GM19035 (cell line): ENCODE measurements at regions not wholly inside any gene's neighbourhood (a gene's known extent, or its start where the extent isn't known, plus 50 kb on each side); places are given as distances from the start of the nearest gene placed in this dataset.

Source experiments
- ATAC-seq: cut with Tn5 transposase; IDR thresholded peaks from one replicate; pipeline ENCODE4 v1.9.1; 2021; ENCODE audit not compliant: unreplicated experiment

DNA sequence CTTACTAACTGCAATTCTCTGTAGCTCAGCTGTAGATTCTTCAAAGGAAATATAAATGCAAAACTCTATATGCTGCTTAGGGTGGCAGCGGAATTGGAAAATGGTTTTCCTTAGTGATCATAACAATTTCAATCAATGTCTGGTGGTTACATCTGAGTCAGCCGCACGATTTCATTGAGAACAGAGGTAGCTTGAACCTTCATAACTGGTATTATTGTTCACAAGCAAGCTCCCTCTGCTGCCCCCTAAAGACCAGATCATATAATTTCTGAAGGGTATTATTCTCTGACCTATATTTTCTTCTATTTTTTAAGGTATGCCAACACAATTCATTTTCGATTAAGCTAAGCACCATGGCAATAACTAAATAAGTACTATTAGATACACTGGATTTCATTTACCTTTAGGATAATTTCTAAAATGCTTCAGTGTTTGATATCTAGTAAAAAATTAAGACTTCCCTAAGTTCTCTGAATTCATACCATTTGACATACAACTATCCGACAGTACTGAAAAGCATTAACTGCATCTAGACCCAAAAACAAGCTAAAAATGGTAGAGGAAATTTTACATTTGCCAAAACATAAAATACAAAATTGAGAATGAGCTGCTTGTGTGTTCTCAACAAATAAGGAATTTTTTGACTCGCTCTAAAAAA, 181.1 kb upstream of the SPEF2 start:
- peak; percentile 71 for ATAC-seq

DNA sequence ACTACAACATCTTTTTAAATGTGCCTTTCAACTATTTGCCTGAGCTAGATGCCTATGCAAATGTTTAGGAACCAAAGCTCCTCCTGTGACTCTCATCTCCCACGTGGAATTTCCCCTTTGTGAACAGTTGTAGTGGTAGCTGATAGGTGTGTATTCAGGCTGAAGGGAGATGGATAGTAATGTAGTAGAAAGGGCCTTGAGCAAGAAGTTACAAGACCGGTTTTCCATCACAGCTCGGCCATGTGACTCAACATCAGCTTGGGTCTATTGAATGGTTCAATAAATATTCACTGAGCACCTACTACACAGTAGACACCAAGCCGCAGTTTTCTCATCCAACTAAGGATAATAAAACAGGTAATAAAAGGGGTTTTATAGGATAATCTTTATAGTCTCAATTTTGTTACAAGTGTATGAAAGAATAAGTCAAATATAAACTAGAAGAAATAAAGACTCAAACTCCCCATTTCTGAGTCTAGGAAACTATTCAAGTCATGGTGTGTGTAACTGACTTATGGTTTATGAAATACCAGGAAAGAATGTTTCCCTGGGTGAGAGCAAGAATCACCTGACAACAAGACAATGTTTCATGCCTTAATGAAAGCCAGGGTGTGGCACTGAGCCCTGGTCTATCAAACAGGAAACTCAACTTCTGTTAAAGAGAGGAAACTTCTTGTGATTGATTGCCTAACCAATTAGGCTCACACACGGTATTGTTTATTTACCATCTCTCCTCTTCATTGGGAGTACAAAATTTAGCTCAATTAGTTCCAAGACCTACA, 187.1 kb upstream of the SPEF2 start:
- ATAC-seq, result no peak

DNA sequence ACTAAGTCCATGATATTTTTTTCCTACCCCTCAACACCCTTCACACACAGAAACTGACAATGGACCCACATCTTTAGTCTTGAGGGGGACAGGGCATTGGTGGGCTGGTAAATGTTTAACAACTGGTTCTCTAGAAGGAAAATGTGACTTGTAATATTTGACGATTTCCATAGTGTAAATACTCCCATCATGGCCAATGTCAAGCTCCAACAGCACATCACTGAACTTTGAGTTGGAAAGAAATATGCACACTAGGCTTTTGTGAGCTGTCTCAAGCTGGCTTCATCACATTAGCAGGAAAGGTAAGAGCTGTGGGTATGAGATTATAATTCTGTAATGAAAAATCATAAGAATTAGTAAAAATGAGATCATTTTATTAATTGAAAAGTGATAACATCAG, 189.9 kb upstream of the PRLR start:
- ATAC-seq, result no peak

DNA sequence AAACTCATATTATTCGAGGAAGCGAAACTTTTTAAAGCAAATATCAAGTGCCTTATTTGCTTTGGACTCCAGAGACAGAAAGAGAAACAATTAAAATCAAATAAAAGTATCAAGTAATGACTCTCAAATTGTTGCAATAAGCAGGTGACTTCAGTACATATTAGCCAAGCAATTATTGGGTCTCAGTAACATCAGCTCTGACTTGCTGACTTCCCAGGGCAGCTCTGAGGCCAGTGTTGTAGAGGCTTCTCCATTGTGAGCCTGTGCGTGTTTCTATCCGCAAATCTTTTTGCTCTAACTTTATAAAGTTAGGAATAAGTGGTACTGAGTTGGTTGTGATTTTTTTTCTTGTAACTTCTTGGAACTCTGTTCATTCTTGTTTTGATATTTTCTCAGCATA, 186.8 kb upstream of the PRLR start:
- ATAC-seq, result no peak

DNA sequence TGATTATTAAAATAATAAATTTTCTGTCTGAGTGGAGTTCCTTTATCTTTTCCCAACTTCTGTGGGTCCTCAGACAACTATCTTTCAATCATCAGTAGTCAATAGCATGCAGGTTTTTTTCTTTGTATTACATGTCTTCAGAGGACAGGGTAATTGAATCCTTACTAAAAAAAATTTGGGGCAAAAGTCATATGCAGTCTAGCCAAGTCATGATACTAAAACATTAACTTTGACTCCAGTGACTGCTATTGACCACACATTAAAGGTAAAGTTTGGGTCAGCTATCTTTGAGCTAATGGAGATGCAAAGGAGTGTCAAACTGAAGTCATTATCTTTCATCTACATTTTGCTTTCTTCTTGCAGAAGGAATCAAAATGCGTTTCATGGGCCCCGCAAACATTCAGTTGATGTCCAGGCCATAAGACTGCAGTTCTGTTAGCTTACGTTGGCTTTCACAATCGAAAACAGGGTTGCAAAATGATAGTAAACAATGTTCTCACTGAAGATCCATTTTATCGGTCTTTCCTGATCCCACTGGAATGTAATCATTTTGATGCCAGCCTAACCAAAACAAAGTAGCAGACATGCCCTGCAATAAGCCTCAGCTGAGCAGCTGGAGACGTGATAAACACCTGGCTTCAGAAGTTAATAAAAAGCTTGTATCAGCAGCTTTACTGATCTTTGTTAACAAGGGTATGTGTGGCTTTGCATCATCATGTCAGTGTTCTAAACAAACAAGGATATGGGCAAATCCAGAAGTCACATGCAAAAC, 186.1 kb upstream of the PRLR start:
- ATAC-seq, result no peak

DNA sequence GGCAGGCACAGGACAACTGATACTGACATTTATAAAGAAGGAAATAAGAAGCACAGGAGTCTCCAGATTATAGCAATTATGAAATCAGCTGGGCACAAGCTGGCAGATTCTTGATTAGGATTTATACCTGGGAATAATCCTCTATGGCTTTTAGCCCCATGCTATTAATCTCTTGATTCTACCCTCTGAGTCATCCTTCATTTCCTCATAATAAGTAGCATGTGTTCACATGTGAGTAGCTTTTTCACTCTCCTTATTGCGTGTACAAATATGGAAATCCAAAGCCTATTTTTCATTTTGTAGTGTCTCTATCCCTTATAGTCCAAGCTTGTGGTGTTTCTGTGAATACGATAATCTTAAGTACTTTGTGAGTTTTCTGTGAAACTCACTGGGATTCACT, 185.0 kb upstream of the PRLR start:
- ATAC-seq, result no peak

DNA sequence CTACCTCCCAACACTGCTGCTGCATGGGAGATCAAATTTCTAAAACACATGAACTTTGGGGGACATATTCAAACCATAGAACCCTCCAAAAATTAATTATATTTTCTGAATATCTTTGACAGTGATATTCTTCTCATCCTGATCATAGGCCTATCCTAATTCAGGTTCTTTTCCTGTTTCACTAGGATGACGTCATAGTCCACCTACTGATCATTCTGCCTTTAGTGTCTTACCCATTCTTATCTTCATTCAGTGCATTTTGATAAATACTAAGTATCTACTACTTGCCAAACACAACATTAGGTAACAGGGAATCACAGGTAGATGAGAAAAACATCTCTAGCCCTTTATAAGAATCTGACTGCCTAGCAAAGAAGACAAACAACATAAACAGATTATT, 179.1 kb upstream of the PRLR start:
- ATAC-seq, result no peak

DNA sequence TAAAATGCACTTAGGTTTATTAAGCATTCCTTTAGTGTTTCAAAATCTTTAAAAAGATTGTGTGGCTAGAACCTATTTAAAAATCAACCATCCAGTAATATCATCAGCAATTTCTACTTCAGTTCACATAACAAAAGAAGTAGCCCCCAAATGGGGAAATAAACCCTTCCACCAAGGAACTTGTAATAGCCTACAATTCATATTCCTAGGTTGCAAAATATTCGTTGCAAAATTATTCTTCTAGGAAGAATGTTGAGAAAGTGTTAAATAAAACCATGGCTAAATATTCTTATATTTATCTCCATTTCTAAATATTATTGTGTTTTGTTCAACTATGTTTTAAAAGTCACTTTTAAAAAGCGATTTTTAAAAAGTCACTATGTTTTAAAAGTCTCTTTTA, 177.9 kb upstream of the PRLR start:
- ATAC-seq, result no peak

DNA sequence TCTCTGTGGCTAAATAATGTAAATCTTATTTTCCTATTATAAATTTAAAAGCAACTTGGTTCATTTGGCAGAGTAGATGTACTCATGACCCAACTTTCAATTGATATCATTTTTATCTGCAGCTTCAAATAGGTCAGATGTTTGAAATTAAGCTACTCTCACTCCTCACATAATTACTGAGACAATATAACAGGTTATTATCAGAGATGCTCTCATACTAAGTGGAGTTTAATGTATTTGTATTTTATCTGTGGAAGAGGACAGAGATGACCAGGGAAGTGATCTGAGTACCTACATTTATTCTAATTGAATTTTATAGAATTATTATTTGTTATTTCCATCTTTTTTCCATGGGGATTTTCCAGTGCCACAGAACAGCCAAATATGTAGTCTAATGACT, 177.4 kb upstream of the PRLR start:
- no peak for ATAC-seq

DNA sequence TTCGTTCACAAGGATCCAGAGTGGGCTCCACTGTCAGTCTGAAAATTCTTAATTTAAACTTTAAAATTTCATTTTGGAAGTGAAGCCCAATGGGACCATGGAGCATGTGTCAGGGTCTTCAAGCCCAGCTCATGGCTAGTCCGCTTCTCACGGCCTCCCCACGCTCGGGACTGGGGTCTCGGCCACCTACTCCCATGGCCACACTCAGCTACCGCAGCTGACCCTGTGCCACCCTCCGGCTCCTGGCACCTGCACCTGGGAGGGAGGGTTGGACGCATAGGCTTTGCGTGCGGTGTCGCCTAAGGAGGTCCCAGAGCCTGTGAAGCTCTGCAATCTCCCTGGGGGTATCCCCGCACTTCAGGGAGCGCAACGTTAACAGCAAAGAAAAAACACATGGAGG, 175.7 kb upstream of the PRLR start:
- ATAC-seq, result no peak

DNA sequence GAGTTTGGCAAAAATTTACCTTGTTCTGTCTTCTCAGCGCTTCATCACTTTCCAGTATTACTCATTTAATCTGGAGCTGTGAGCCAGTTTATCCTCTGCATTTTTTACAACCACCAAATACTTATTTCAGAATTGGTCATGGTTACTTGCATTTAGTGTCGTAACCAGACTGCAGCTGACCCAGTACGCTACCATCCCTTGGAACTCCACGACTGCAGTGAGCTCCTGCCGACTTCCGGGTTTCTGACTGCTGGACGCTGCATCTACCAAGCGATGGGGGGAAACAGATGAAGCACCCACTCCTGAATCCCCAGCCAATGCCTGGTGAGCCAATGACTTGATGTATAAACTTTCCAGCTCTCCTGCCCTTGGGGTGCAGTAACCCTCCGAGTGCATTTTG, 174.4 kb upstream of the PRLR start:
- no peak for ATAC-seq

DNA sequence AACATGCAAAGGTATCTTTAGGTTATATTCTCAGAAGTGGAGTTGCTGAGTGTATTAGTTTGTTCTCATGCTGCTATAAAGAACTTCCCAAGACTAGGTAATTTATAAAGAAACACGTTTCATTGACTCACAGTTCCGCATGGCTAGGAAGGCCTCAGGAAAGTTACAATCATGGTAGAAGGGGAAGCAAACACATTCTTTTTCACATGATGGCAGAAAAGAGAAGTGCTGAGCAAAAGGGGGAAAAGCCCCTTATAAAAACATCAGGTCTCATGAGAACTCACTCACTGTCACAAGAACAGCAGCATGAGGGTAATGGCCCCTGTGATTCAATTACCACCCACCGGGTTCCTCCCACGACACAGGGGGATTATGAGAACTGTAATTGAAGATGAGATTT, 163.6 kb upstream of the PRLR start:
- ATAC-seq, result no peak

DNA sequence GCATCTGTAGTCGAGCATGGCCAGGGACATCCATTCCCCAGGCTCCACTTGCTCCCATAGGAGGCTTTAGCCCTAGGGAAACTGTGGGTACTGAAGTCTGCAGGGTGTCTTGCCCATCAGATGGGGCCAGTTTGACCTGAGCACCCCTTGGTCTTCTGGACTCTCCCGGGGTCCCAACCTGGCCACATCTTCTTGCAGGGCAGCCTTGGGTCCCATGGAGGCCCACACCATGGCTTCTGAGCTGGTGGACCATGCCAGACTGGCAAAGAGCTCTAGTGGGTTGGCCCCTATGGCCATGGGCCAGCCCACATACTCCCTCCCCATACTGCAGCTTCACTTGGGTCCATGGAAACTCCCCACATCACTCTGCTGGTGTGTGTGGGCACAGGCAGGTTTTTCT, 154.4 kb upstream of the PRLR start:
- no peak for ATAC-seq

DNA sequence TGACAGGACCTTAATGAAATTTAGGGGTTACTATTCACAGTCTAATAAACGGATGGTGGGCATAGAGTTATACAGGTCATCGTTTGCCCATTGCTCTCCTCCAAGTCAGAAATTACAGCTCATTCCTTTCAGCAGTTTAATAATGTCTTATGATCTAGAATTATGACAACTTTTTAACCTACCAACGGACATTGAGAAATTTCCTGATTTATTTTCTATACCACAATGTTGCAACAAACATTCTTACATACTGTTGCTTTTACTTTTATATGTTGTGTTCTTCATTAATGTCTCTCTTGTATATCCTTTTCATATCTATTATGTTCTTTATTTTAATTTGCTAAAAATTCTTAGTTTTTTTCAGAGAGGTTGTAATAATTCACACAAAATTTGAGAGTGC, 152.8 kb upstream of the PRLR start:
- ATAC-seq, result no peak

DNA sequence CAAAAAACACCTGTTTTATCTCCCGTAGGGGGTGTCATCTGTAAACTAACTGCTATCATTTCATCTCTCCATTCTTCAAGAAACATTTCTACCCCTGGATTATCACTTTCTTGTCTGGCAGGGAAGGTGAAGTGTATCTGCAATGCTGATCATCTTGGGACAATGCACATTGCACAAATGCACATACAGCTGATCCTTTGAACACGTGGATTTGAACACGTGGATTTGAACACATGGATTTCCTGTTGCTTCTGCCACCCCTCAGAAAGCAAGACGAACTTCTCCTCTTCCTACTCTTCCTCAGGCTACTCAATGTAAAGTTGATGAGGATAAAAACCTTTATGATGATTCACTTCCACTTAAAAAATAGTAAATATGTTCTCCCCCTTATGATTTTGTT, 147.4 kb upstream of the PRLR start:
- ATAC-seq, result no peak

DNA sequence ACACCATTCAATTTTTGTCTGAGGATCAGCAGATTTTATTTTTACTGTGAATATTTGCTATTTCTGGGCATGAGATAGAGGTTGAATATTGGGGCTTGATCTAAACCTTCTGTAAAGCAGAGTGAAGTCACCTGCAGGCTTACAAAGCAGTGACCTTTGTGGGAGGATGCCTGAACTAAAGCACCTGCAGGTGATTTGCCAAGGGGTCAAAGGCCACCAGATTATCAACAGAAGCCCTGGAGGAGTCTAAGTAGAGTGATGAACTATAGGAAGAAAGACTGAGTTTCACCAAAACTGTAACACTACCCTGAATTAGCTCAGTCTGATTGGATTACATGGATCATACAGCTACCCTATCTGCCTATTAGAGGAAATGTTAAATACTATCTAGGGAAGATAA, 144.3 kb upstream of the PRLR start:
- no peak for ATAC-seq

DNA sequence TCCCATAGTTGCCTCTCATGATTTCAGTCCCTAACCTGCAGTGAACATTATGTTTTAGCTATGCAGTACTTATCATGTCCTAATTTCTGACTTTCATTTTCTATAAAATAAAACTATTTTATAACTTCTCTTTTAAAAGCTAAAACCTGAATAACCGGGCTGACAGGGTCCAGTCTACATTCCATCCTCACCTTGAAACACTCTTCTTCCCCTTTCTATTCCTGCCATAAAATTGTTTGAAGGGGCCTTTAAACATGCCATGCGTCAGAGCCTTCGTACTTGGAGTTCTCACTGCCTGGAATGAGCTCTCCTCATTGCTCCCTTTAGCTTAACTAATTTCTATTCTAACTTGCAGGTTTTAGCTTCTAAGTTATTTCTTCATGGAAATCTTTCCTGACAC, 143.0 kb upstream of the PRLR start:
- no peak for ATAC-seq

DNA sequence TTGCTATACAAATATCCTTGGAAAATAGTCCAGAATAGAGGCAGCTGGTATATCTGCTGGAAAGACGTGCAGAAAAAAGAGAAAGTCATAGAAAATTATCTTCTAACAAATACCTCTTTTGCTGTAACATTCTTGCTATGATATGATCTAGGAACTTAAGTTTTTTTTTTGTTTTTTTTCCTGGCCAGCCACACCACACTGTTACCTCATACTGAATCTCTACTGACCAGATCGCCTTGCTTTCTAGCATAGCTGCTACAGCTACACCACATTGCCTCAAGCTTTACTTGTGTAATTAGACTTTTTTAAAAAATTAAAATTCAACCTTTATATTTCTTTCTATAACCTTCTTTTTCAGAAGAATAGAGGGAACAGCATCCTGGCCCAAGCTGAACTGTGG, 142.2 kb upstream of the PRLR start:
- no peak for ATAC-seq

DNA sequence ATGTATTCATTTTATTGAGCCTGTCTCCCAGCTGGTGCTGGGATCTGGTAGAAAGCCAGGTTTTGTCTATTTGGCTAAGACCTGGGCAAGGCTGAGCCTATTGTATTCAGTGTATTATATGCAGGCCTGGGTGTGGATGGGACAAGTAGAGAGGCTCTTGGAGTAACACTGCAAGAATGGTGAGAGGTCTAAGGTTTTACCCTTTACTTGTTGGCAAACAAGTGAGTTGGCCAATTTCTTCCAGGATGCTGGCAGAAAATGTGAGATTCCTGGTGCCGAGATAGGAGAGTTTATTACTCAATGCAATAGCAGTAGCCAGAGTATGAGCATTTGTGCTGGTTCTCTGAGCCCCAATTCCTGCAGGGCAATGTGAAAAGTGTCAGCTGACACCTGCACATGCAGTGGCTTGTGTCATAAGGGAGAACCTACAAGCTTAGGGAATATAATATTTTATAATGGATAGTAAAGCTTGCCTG, 141.7 kb upstream of the PRLR start:
- ATAC-seq, result no peak

DNA sequence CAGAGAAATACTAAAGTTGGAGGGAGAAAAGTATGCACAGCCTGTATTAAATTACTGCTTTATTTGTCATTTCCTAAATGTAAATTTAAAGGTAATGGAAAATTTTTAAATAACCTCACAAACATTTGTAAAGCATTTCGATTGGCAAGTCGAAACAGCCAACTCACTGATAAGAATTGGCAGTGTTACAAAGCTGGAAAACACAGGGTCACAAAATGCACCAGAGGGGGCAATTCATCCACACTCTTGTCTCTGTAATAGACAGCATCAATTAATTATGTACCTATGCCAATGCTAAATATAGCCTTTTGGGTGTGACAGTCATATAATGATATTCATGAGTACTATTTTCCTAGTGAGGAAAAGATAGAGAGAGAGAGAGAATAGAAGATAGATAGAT, 140.6 kb upstream of the PRLR start:
- ATAC-seq, result no peak

DNA sequence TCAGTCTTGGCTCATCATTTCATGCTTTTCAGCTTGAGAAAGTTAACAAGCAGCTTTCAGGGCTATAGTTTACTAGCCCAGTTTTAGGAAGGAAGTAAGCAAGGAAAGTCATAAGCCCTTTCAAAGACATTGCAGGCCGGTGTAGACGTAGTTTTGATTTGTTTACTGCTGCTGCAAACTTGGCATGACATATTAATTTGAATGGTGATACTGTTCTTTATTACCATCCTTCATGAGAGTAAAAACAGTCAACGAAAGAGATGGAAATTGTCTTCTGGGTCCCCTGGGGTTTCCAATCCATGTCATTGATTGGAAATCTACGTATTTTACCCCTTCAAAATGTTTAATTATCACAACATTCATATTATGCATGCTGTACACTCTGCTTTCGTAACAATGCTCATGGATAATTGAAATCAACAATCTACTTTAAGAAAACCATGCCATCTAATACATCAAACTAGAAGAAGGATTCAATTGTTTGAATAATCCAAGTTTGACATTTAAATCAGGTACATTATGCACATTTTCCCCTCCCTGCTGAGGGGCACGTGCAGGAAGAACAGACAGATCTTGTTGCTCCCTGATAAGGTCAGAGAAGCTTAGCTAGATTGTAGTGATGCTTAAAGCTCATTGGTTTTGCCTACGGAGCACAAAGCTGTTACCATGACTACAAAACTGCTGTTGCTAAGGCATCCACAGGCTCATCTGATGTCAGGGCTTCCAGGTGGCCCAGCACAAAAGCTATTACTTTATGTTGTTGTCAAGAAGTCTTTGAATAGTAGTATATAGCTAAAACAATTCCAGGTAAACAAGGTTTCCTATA, 139.9 kb upstream of the PRLR start:
- ATAC-seq, result no peak
